Medulla oblongata (tissue), 1 donor: ENCODE measurements at regions not wholly inside any gene's neighbourhood (a gene's known extent, or its start where the extent isn't known, plus 50 kb on each side); places are given as distances from the start of the nearest gene placed in this dataset.

Source experiments
- DNase-seq: peaks from one replicate; pipeline ENCODE4 v3.0.0-alpha.2; 2015; ENCODE audit errors: extremely low spot score

GRCh38 chr3:148020861-148021260 lies 611.7 kb downstream of the ZIC1 start:
- DNase-seq, result no peak

GRCh38 chr3:148021381-148021780 lies 612.2 kb downstream of the ZIC1 start:
- DNase-seq, result no peak

- no peak for DNase-seq
These were observed 614.8 kb downstream of the ZIC1 start for GRCh38 chr3:148023994-148024393.

GRCh38 chr3:148026009-148026588 lies 616.9 kb downstream of the ZIC1 start:
- no peak for DNase-seq

- DNase-seq, result peak; percentile 5
These were observed 621.8 kb downstream of the ZIC1 start for GRCh38 chr3:148030975-148031374.

GRCh38 chr3:148034353-148034752 lies 625.2 kb downstream of the ZIC1 start:
- DNase-seq, result no peak

GRCh38 chr3:148036331-148036876 lies 627.2 kb downstream of the ZIC1 start:
- DNase-seq, result no peak

GRCh38 chr3:148042663-148043445 lies 633.7 kb downstream of the ZIC1 start:
- DNase-seq, result no peak

- DNase-seq, result no peak
These were observed 635.0 kb downstream of the ZIC1 start for GRCh38 chr3:148044151-148044550.

- no peak for DNase-seq
These were observed 642.7 kb upstream of the AGTR1 start for GRCh38 chr3:148054999-148055398.

GRCh38 chr3:148062590-148062989 lies 635.1 kb upstream of the AGTR1 start:
- no peak for DNase-seq

GRCh38 chr3:148066802-148067201 lies 630.9 kb upstream of the AGTR1 start:
- DNase-seq, result no peak

- DNase-seq, result no peak
These were observed 629.2 kb upstream of the AGTR1 start for GRCh38 chr3:148068466-148068865.

GRCh38 chr3:148070041-148070440 lies 627.7 kb upstream of the AGTR1 start:
- no peak for DNase-seq

GRCh38 chr3:148073721-148074456 lies 623.8 kb upstream of the AGTR1 start:
- no peak for DNase-seq

- DNase-seq, result no peak
These were observed 622.8 kb upstream of the AGTR1 start for GRCh38 chr3:148074946-148075345.

GRCh38 chr3:148075771-148076716 lies 621.7 kb upstream of the AGTR1 start:
- DNase-seq, result peak; percentile 87

- DNase-seq, result peak; percentile 71
These were observed 620.3 kb upstream of the AGTR1 start for GRCh38 chr3:148077318-148077923.

GRCh38 chr3:148077965-148078364 lies 619.7 kb upstream of the AGTR1 start:
- no peak for DNase-seq

- no peak for DNase-seq
These were observed 619.0 kb upstream of the AGTR1 start for GRCh38 chr3:148078658-148079057.

GRCh38 chr3:148079370-148079769 lies 618.3 kb upstream of the AGTR1 start:
- DNase-seq, result peak; percentile 82
